ENCODE measurements at regions not wholly inside any gene's neighbourhood (a gene's known extent, or its start where the extent isn't known, plus 50 kb on each side); places are given as distances from the start of the nearest gene placed in this dataset.

DNA sequence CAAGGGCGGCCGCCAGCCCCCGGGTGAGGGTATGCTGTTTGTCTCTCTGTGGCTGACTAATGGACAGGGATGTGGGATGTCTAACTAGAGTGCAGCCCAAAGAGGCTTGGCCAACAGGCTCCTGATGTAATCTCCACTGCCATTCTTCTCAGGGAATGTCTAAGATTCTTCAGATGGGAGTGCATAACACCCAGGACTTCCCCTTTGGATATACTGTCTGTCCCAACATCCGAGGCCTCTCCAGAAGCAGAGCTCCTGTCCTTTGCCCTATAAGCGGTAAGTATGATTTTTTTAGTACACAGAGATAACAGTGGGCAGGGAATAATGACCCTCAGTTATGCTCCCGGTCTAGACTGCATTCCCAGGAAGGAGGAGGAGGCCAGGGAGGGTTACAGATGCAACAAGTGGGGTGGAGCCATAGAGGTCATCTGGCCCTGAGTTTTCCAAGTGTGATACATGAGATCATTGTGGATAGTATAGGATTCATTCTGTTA lies 62.5 kb upstream of the SLCO2A1 start:
- no peak for ATAC-seq
- no peak overlapping the region for H3K27ac ChIP-seq (ENCODE audit: low read length)
- CTCF ChIA-PET, result no interaction called here

DNA sequence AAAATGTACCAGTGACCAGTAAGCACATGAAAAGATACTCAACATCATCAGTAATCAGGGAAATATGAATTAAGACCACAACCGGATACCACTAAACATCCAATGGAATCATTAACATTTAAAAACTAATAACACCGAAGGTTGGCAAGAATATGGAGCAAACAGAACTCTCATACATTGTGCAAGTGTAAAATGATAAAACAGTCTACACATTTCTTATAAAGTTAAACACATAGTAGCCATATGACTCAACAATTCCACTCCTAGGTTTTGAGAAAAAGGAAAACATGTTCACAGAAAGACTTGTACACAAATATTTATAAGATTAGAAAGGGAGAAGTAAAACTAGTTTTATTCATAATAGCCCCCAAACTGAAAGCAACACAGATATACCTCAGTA lies 60.3 kb upstream of the SLCO2A1 start:
- Histone ChIP-seq H2AFZ (ENCODE audit: low read length) (no peak overlapping the region), H3K27ac (ENCODE audit: low read length) (0 out of 2 replicates have a peak overlapping the region, but pooled peaks have one; percentile 13), H3K4me2 (ENCODE audit: low read length) (no peak overlapping the region), H3K4me1 (ENCODE audit: insufficient read depth, low read length) (peaks cover 15% of the 10 kb centered on the region), H3F3A (ENCODE audit: low read length, unreplicated experiment) (no peaks in the 10 kb centered on the region), H3K36me3 (ENCODE audit: low read depth, low read length) (no peaks in the 10 kb centered on the region), H3K27me3 (ENCODE audit: low read length) (no peaks in the 10 kb centered on the region), H3K9me2 (replicated peaks; ENCODE audit: low read length) (no peaks in the 10 kb centered on the region), H4K20me1 (ENCODE audit: low read length) (no peaks in the 10 kb centered on the region), H3K9ac (ENCODE audit: low read length) (no peak overlapping the region), H3K79me2 (ENCODE audit: low read length) (no peaks in the 10 kb centered on the region), H3K9me3 (ENCODE audit: low read length) (no peaks in the 10 kb centered on the region), H3K4me3 (ENCODE audit: low read length) (no peak overlapping the region)
- POLR2A ChIA-PET (ENCODE audit: unreplicated experiment), result no interaction called here
- BruUV-seq (replicated peaks), result no TSS peak
- TF ChIP-seq EZH2phosphoT487 (IDR thresholded peaks at IDR 0.05; ENCODE audit: borderline replicate concordance, low read length) (no peak), EZH2 (IDR thresholded peaks at IDR 0.05; ENCODE audit: low read length, unreplicated experiment) (no peak)
- TF ChIP-seq, protein P1, sequence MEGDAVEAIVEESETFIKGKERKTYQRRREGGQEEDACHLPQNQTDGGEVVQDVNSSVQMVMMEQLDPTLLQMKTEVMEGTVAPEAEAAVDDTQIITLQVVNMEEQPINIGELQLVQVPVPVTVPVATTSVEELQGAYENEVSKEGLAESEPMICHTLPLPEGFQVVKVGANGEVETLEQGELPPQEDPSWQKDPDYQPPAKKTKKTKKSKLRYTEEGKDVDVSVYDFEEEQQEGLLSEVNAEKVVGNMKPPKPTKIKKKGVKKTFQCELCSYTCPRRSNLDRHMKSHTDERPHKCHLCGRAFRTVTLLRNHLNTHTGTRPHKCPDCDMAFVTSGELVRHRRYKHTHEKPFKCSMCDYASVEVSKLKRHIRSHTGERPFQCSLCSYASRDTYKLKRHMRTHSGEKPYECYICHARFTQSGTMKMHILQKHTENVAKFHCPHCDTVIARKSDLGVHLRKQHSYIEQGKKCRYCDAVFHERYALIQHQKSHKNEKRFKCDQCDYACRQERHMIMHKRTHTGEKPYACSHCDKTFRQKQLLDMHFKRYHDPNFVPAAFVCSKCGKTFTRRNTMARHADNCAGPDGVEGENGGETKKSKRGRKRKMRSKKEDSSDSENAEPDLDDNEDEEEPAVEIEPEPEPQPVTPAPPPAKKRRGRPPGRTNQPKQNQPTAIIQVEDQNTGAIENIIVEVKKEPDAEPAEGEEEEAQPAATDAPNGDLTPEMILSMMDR (conservative IDR thresholded peaks at IDR 0.05; ENCODE audit: low read depth, low read length), result no peak
- DNase-seq (peak; percentile 43), ATAC-seq (no peak)
- CTCF ChIA-PET, result no interaction called here
- intact Hi-C loops (cut with micrococcal nuclease), result no loop called here

More for the DNA sequence above, 62.5 kb upstream of the SLCO2A1 start:
- H3K9ac ChIP-seq (ENCODE audit: low read length), result no peak overlapping the region
- H2AFZ ChIP-seq (ENCODE audit: low read length), result no peak overlapping the region
- DNase-seq, result no peak
- intact Hi-C loops (cut with micrococcal nuclease), result no loop called here
- no peaks in the 10 kb centered on the region for H4K20me1 ChIP-seq (ENCODE audit: low read length)
- POLR2A ChIA-PET (ENCODE audit: unreplicated experiment), result no interaction called here
- H3K4me2 ChIP-seq (ENCODE audit: low read length), result no peak overlapping the region
- no peaks in the 10 kb centered on the region for H3K36me3 ChIP-seq (ENCODE audit: low read depth, low read length)
- H3K4me1 ChIP-seq (ENCODE audit: insufficient read depth, low read length), result peaks cover 3% of the 10 kb centered on the region; the same call in 1 of the 2 replicates
- BruUV-seq (replicated peaks), result no TSS peak
- TF ChIP-seq, protein P1 (conservative IDR thresholded peaks at IDR 0.05; ENCODE audit: low read depth, low read length), result no peak
- TF ChIP-seq EZH2 (IDR thresholded peaks at IDR 0.05; ENCODE audit: low read length, unreplicated experiment) (no peak), EZH2phosphoT487 (IDR thresholded peaks at IDR 0.05; ENCODE audit: borderline replicate concordance, low read length) (no peak)
- H3K9me2 ChIP-seq (replicated peaks; ENCODE audit: low read length), result no peaks in the 10 kb centered on the region
- no peaks in the 10 kb centered on the region for H3F3A ChIP-seq (ENCODE audit: low read length, unreplicated experiment)
- no peak overlapping the region for H3K4me3 ChIP-seq (ENCODE audit: low read length)
- no peaks in the 10 kb centered on the region for H3K79me2 ChIP-seq (ENCODE audit: low read length)
- no peaks in the 10 kb centered on the region for H3K27me3 ChIP-seq (ENCODE audit: low read length)
- no peaks in the 10 kb centered on the region for H3K9me3 ChIP-seq (ENCODE audit: low read length)

DNA sequence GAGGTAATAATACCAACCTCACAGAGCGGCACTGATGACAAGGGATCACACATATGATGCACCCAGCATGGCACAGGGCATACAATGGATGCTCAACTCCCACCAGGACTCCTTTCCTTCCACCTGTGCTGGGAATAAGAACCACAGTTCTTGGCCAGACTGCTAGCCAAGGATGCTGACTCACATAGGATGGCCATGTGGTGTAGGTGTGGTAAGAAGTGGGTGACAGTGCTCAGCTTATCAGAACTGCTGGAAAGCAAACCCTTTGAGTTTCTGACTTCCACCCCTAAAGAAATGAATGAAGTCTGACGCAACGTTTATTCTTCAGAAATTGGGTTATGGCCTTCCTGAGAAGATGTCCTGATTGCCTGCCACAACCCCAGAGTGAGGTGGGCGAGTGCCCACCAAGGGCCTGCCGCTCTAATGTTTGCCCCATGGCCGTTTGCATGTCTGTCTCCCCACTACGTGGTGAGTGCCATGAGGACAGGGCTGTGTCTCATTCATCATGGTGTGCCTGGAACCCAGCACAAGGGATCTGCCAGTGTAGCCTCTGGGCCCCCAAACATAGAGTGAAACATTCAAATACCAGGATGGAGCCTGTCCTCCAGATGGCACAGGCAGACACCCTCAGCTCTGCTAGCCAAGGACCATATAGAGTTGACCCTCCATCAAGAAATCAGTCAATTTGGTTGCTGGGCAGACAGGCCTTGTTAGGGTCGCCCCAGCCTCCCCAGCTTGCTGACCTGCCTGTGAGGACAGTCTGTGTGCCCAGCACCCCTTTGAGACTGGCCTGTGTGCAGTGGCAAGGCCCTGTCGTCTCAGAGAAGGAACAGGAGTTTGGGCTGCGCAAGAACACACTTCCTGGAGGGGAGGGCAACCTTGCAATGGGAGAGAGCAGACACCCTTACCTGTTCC lies 57.6 kb upstream of the SLCO2A1 start:
- ChIA-PET CTCF (no interaction called here), POLR2A (ENCODE audit: unreplicated experiment) (no interaction called here)
- Histone ChIP-seq H3K27me3 (ENCODE audit: low read length) (no peaks in the 10 kb centered on the region), H3K9ac (ENCODE audit: low read length) (peak overlapping the region; percentile 40; the same call in 1 of the 2 replicates), H3K4me2 (ENCODE audit: low read length) (0 out of 2 replicates have a peak overlapping the region, but pooled peaks have one; percentile 10), H3K9me2 (replicated peaks; ENCODE audit: low read length) (no peaks in the 10 kb centered on the region), H3K79me2 (ENCODE audit: low read length) (no peaks in the 10 kb centered on the region), H3F3A (ENCODE audit: low read length, unreplicated experiment) (no peaks in the 10 kb centered on the region), H3K27ac (ENCODE audit: low read length) (peak overlapping the region; percentile 79), H3K36me3 (ENCODE audit: low read depth, low read length) (no peaks in the 10 kb centered on the region), H4K20me1 (ENCODE audit: low read length) (no peaks in the 10 kb centered on the region), H2AFZ (ENCODE audit: low read length) (no peak overlapping the region), H3K4me3 (ENCODE audit: low read length) (no peak overlapping the region), H3K4me1 (ENCODE audit: insufficient read depth, low read length) (peaks cover 15% of the 10 kb centered on the region), H3K9me3 (ENCODE audit: low read length) (no peaks in the 10 kb centered on the region)
- DNase-seq, result peak; percentile 69
- intact Hi-C loops (cut with micrococcal nuclease), result no loop called here
- TF ChIP-seq, protein P1 (conservative IDR thresholded peaks at IDR 0.05; ENCODE audit: low read depth, low read length), result no peak
- no peak for TF ChIP-seq EZH2phosphoT487 (IDR thresholded peaks at IDR 0.05; ENCODE audit: borderline replicate concordance, low read length)
- TF ChIP-seq EZH2 (IDR thresholded peaks at IDR 0.05; ENCODE audit: low read length, unreplicated experiment), result no peak
- no TSS peak for BruUV-seq (replicated peaks)
- peak; percentile 49; the same call in 1 of the 2 replicates for ATAC-seq
